ENCODE measurements at regions not wholly inside any gene's neighbourhood (a gene's known extent, or its start where the extent isn't known, plus 50 kb on each side); places are given as distances from the start of the nearest gene placed in this dataset.
A peak's percentile ranks its signal among the peaks of the same experiment; 100 is the strongest.
"Not testable (repeated sequence)": the region's sequence is repeated elsewhere in the genome, so short reads cannot be mapped to it uniquely, and the experiment has no call there.

DNA sequence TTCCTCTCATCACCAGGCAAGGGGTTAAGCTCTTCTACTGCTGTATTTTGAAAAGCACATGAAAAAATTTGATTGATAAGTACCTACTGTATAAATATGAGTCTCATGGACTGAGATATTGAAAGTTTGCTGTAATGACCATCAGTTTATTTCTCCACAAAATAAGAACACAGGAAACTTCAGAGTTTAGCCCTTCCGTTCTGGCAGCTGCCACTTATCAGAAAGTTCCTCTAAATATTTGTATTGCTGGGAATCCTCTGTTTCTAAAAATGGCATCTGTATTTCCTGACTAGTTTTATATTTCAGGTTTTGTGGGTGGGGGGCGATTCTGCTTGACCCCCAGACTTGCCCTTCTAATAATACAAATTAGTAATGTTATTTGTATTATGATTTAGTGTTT, 92.0 kb downstream of the LYZL2 start:
- Mint-ChIP-seq H3K36me3 (ENCODE audit: insufficient read depth, unreplicated experiment) (no peaks in the 10 kb centered on the region), H3K4me3 (ENCODE audit: low read depth, unreplicated experiment) (no peak overlapping the region), H3K9me3 (ENCODE audit: low read depth, unreplicated experiment) (no peaks in the 10 kb centered on the region), H3K27ac (ENCODE audit: unreplicated experiment) (no peak overlapping the region), H3K4me1 (ENCODE audit: low read depth, unreplicated experiment) (peaks cover 20% of the 10 kb centered on the region), H3K27me3 (ENCODE audit: unreplicated experiment) (no peaks in the 10 kb centered on the region)
- DNase-seq = no peak
- intact Hi-C loops (cut with micrococcal nuclease; ENCODE audit: unreplicated experiment) = no loop called here
- no peak for TF ChIP-seq CTCF (IDR thresholded peaks at IDR 0.05; ENCODE audit: unreplicated experiment)
- BruUV-seq (replicated peaks) = no TSS peak
- CTCF ChIA-PET = interaction anchor here (0.5 to 1.5 kb wide), 2 partner anchors 25 to 123 kb away, joined by 3 read pairs; no protein-coding TSS in a partner anchor

GRCh38 chr10:30537158-30537557, 92.4 kb downstream of the LYZL2 start:
- intact Hi-C loops (cut with micrococcal nuclease; ENCODE audit: unreplicated experiment); H3K9me3 Mint-ChIP-seq (ENCODE audit: low read depth, unreplicated experiment); H3K36me3 Mint-ChIP-seq (ENCODE audit: insufficient read depth, unreplicated experiment); DNase-seq; H3K4me3 Mint-ChIP-seq (ENCODE audit: low read depth, unreplicated experiment); H3K27me3 Mint-ChIP-seq (ENCODE audit: unreplicated experiment); H3K27ac Mint-ChIP-seq (ENCODE audit: unreplicated experiment); BruUV-seq (replicated peaks): not testable (repeated sequence)
- H3K4me1 Mint-ChIP-seq (ENCODE audit: low read depth, unreplicated experiment) = peaks cover 20% of the 10 kb centered on the region
- CTCF ChIA-PET = interaction anchor here (1.5 kb wide), 1 partner anchor 123 kb away, joined by 3 read pairs; no protein-coding TSS in a partner anchor

GRCh38 chr10:30536578-30536977, 93.0 kb downstream of the LYZL2 start:
- no TSS peak for BruUV-seq (replicated peaks)
- no peak overlapping the region for H3K4me3 Mint-ChIP-seq (ENCODE audit: low read depth, unreplicated experiment)
- intact Hi-C loops (cut with micrococcal nuclease; ENCODE audit: unreplicated experiment) = no loop called here
- TF ChIP-seq CTCF (IDR thresholded peaks at IDR 0.05; ENCODE audit: unreplicated experiment) = no peak
- H3K27me3 Mint-ChIP-seq (ENCODE audit: unreplicated experiment) = no peaks in the 10 kb centered on the region
- H3K9me3 Mint-ChIP-seq (ENCODE audit: low read depth, unreplicated experiment) = no peaks in the 10 kb centered on the region
- DNase-seq = no peak
- CTCF ChIA-PET = interaction anchor here (0.7 to 1.5 kb wide), 2 partner anchors 9 to 122 kb away, joined by 3 read pairs; no protein-coding TSS in a partner anchor
- no peaks in the 10 kb centered on the region for H3K36me3 Mint-ChIP-seq (ENCODE audit: insufficient read depth, unreplicated experiment)
- H3K27ac Mint-ChIP-seq (ENCODE audit: unreplicated experiment) = no peak overlapping the region
- H3K4me1 Mint-ChIP-seq (ENCODE audit: low read depth, unreplicated experiment) = peaks cover 20% of the 10 kb centered on the region

DNA sequence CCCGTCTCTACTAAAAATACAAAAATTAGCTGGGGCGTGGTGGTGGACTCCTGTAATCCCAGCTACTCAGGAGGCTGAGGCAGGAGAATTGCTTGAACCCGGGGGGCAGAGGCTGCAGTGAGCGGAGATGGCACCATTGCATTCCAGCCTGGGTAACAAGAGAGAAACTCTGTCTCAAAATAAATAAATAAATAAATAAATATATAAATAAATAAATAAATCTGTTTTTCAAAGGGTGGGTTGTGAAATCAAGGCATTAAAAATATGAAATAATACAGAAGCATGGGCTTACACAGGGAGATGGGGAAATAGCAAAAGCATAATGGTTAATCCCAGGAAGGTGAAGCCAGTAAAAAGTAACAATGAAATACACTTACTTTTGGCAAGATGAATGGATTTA, 93.9 kb downstream of the LYZL2 start:
- CTCF ChIA-PET = no interaction called here
- BruUV-seq (replicated peaks) = no TSS peak
- no peak for TF ChIP-seq CTCF (IDR thresholded peaks at IDR 0.05; ENCODE audit: unreplicated experiment)
- Mint-ChIP-seq H3K9me3 (ENCODE audit: low read depth, unreplicated experiment) (no peaks in the 10 kb centered on the region), H3K27ac (ENCODE audit: unreplicated experiment) (no peak overlapping the region), H3K36me3 (ENCODE audit: insufficient read depth, unreplicated experiment) (no peaks in the 10 kb centered on the region), H3K27me3 (ENCODE audit: unreplicated experiment) (no peaks in the 10 kb centered on the region), H3K4me1 (ENCODE audit: low read depth, unreplicated experiment) (peaks cover 20% of the 10 kb centered on the region), H3K4me3 (ENCODE audit: low read depth, unreplicated experiment) (no peak overlapping the region)
- intact Hi-C loops (cut with micrococcal nuclease; ENCODE audit: unreplicated experiment) = loop anchor here (2.0 kb wide), 1 partner anchor 143 kb away; no protein-coding TSS in a partner anchor
- no peak for DNase-seq

DNA sequence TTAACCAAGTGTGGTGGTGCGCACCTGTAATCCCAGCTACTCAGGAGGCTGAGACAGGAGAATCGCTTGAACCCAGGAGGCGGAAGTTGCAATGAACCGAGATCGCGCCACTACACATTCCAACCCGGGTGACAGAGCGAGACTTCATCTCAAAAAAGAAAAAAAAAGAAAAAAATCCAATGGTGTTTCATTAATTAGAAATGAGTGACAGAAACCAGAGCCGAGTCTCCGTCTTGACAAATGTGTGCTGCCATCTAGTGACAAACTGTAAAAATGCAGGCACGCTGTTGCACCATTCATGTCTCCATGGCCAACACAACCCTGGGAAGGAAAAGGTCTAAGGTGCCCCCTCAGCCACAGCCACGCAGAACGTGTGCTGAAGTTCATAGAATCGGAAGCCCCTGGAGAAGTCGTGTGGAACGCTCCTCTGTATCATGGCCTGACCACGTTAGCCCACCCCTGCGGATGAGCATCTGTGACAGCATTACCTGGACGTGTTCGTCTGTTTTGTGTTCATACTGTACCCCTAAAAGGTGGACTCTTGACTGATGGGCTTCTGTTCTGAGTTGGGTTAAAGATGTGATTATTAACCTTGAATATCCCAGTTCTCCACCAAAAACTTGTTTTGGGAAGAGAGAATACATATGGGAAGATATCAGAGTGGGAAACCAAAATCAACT, 94.9 kb downstream of the LYZL2 start:
- Mint-ChIP-seq H3K4me3 (ENCODE audit: low read depth, unreplicated experiment) (no peak overlapping the region), H3K36me3 (ENCODE audit: insufficient read depth, unreplicated experiment) (no peaks in the 10 kb centered on the region), H3K27ac (ENCODE audit: unreplicated experiment) (no peak overlapping the region), H3K27me3 (ENCODE audit: unreplicated experiment) (no peaks in the 10 kb centered on the region), H3K9me3 (ENCODE audit: low read depth, unreplicated experiment) (no peaks in the 10 kb centered on the region), H3K4me1 (ENCODE audit: low read depth, unreplicated experiment) (peaks cover 28% of the 10 kb centered on the region)
- peak; percentile 85 for TF ChIP-seq CTCF (IDR thresholded peaks at IDR 0.05; ENCODE audit: unreplicated experiment)
- DNase-seq = peak; percentile 67
- CTCF ChIA-PET = interaction anchor here (0.8 kb wide), 1 partner anchor 116 kb away, joined by 3 read pairs; no protein-coding TSS in a partner anchor
- BruUV-seq (replicated peaks) = no TSS peak
- intact Hi-C loops (cut with micrococcal nuclease; ENCODE audit: unreplicated experiment) = loop anchor here (1.0 to 2.0 kb wide), 2 partner anchors 120 to 142 kb away; no protein-coding TSS in a partner anchor

Data from Calu3 (cell line).